GM21825 (cell line): ENCODE measurements at regions not wholly inside any gene's neighbourhood (a gene's known extent, or its start where the extent isn't known, plus 50 kb on each side); places are given as distances from the start of the nearest gene placed in this dataset.
"Not testable (repeated sequence)": the region's sequence is repeated elsewhere in the genome, so short reads cannot be mapped to it uniquely, and the experiment has no call there.

Experiments used
- ATAC-seq: cut with Tn5 transposase; IDR thresholded peaks from one replicate; pipeline ENCODE4 v1.9.1; 2021; ENCODE audit warnings: mild to moderate bottlenecking, moderate library complexity; ENCODE audit not compliant: unreplicated experiment

- no peak for ATAC-seq
Observed at GRCh38 chr14:25699981-25700380, 650.0 kb upstream of the STXBP6 start.

- no peak for ATAC-seq
Observed at GRCh38 chr14:25698111-25698510, 648.2 kb upstream of the STXBP6 start.

- no peak for ATAC-seq
Observed at GRCh38 chr14:25696176-25696575, 646.2 kb upstream of the STXBP6 start.

- ATAC-seq, result no peak
Observed at GRCh38 chr14:25685004-25685403, 635.1 kb upstream of the STXBP6 start.

GRCh38 chr14:25680934-25681333, 631.0 kb upstream of the STXBP6 start:
- ATAC-seq, result no peak

- ATAC-seq, result not testable (repeated sequence)
Observed at GRCh38 chr14:25680511-25680910, 630.6 kb upstream of the STXBP6 start.

- ATAC-seq, result no peak
Observed at GRCh38 chr14:25677111-25677510, 627.2 kb upstream of the STXBP6 start.

GRCh38 chr14:25667387-25667786, 617.4 kb upstream of the STXBP6 start:
- no peak for ATAC-seq

- ATAC-seq, result no peak
Observed at GRCh38 chr14:25666877-25667276, 616.9 kb upstream of the STXBP6 start.

- ATAC-seq, result no peak
Observed at GRCh38 chr14:25658988-25659387, 609.0 kb upstream of the STXBP6 start.

- no peak for ATAC-seq
Observed at GRCh38 chr14:25630447-25630846, 580.5 kb upstream of the STXBP6 start.

- ATAC-seq, result no peak
Observed at GRCh38 chr14:25628978-25629377, 579.0 kb upstream of the STXBP6 start.

GRCh38 chr14:25628390-25628789, 578.4 kb upstream of the STXBP6 start:
- no peak for ATAC-seq

GRCh38 chr14:25626986-25627385, 577.0 kb upstream of the STXBP6 start:
- no peak for ATAC-seq

GRCh38 chr14:25622763-25623162, 572.8 kb upstream of the STXBP6 start:
- ATAC-seq, result no peak

- ATAC-seq, result no peak
Observed at GRCh38 chr14:25620515-25620914, 570.6 kb upstream of the STXBP6 start.

- no peak for ATAC-seq
Observed at GRCh38 chr14:25615174-25615573, 565.2 kb upstream of the STXBP6 start.

- no peak for ATAC-seq
Observed at GRCh38 chr14:25607192-25607591, 557.2 kb upstream of the STXBP6 start.

- ATAC-seq, result no peak
Observed at GRCh38 chr14:25602106-25602505, 552.2 kb upstream of the STXBP6 start.

- ATAC-seq, result no peak
Observed at GRCh38 chr14:25588751-25589150, 538.8 kb upstream of the STXBP6 start.

- no peak for ATAC-seq
Observed at GRCh38 chr14:25574628-25575325, 524.8 kb upstream of the STXBP6 start.

- ATAC-seq, result no peak
Observed at GRCh38 chr14:25570483-25570882, 520.5 kb upstream of the STXBP6 start.

GRCh38 chr14:25557466-25557865, 507.5 kb upstream of the STXBP6 start:
- no peak for ATAC-seq
